Esophagus squamous epithelium (tissue), 5 donors: ENCODE measurements at regions not wholly inside any gene's neighbourhood (a gene's known extent, or its start where the extent isn't known, plus 50 kb on each side); places are given as distances from the start of the nearest gene placed in this dataset.

Experiments used
- DNase-seq: peaks from one replicate; lab custom pipeline; 2025; lab: John Stamatoyannopoulos, UW
- H3K27ac ChIP-seq, 4 donors: fragments of 200-600 bp; sonication (generic); one replicate each; pipeline ENCODE4 v1.5.1; 2016 to 2019; ENCODE audit warnings: mild to moderate bottlenecking in 1 of 4
- H3K27me3 ChIP-seq, 4 donors: fragments of 200-600 bp; sonication (generic); 1 replicate in 3 of 4; 2 replicates in 1 of 4; pipeline versions ENCODE4 v1.5.1 to v1.6.0; 2017 to 2021; ENCODE audit warnings: antibody characterized with exemption in 1 of 4
- H3K36me3 ChIP-seq, 3 donors: fragments of 200-600 bp; sonication (generic); one replicate each; pipeline ENCODE4 v1.5.1; 2016 to 2019
- H3K4me1 ChIP-seq, 3 donors: fragments of 200-600 bp; sonication (generic); one replicate each; pipeline ENCODE4 v1.5.1; 2017 to 2019
- H3K4me3 ChIP-seq, 4 donors: fragments of 200-600 bp; sonication (generic); 1 replicate in 3 of 4; 2 replicates in 1 of 4; pipeline ENCODE4 v1.5.1; 2016 to 2019; ENCODE audit warnings: mild to moderate bottlenecking in 2 of 4, moderate library complexity in 1 of 4
- H3K9me3 ChIP-seq, 3 donors: fragments of 200-600 bp; sonication (generic); one replicate each; pipeline ENCODE4 v1.5.1; 2016 to 2019
- POLR2A ChIP-seq, 4 donors: fragments of 450-650 bp; IDR thresholded peaks; one replicate each; pipeline ENCODE4 v1.6.1; 2017; ENCODE audit warnings: antibody characterized with exemption in 4 of 4, mild to moderate bottlenecking in 4 of 4, moderate library complexity in 3 of 4
- WGBS, 2 donors: methylation state at CpG; one replicate each; pipeline ENCODE4 v1.1.5; 2018; 5-methylcytosine and 5-hydroxymethylcytosine counted together
- intact Hi-C: fragments of 100-400 bp; cut with DNase I; formaldehyde crosslinking; loops from one replicate; pipeline ENCODE4 v1.15.0; 2022
- TF ChIP-seq, protein P1 (sequence below), 6 experiments: fragments of 450-650 bp in 4 of 6; fragments of 200-600 bp in 2 of 6; sonication (generic) in 2 of 6; IDR thresholded peaks; one replicate each; pipeline ENCODE4 v1.5.1; 2016 to 2019; ENCODE audit warnings: antibody characterized with exemption in 6 of 6, mild to moderate bottlenecking in 4 of 6, moderate library complexity in 4 of 6
- donor health status: DM: yes; HTN: yes; CAD: no.

- Histone ChIP-seq H3K9me3 (no peaks in the 10 kb centered on the region), H3K4me3 (no peak overlapping the region), H3K27me3 (no peaks in the 10 kb centered on the region), H3K36me3 (no peaks in the 10 kb centered on the region), H3K4me1 (no peaks in the 10 kb centered on the region), H3K27ac (no peak overlapping the region)
- 13% methylated on average over 2 of the region's 2 CpGs for WGBS, 2 donors
- intact Hi-C loops: no loop called here
- no peak for DNase-seq
- TF ChIP-seq, protein P1, sequence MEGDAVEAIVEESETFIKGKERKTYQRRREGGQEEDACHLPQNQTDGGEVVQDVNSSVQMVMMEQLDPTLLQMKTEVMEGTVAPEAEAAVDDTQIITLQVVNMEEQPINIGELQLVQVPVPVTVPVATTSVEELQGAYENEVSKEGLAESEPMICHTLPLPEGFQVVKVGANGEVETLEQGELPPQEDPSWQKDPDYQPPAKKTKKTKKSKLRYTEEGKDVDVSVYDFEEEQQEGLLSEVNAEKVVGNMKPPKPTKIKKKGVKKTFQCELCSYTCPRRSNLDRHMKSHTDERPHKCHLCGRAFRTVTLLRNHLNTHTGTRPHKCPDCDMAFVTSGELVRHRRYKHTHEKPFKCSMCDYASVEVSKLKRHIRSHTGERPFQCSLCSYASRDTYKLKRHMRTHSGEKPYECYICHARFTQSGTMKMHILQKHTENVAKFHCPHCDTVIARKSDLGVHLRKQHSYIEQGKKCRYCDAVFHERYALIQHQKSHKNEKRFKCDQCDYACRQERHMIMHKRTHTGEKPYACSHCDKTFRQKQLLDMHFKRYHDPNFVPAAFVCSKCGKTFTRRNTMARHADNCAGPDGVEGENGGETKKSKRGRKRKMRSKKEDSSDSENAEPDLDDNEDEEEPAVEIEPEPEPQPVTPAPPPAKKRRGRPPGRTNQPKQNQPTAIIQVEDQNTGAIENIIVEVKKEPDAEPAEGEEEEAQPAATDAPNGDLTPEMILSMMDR (IDR thresholded peaks at IDR 0.05): no peak
- TF ChIP-seq POLR2A (IDR thresholded peaks at IDR 0.05): no peak
Measured at GRCh38 chr5:104146652-104147051, 584.1 kb upstream of the NUDT12 start.

DNA sequence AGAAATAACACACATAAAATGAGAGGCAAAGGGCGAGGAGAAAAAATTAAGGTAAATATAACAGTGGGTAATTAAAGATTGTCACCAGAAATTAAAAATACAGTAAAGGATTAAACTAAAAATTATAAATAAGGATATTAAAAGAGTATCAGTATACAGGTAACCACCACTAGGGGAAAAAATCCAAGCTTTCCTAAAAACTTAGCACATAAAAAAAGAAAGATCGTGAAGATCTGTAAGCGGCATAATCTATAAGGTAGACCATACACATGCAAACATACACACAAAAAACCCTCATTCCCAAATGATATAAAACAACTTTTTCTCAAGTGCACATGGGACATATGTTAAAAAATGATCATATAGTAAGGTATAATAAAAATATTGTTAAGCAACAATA lies 577.3 kb upstream of the NUDT12 start:
- no peak for DNase-seq
- no peaks in the 10 kb centered on the region for H3K27me3 ChIP-seq
- H3K4me1 ChIP-seq: no peaks in the 10 kb centered on the region
- H3K4me3 ChIP-seq: no peak overlapping the region
- intact Hi-C loops: no loop called here
- WGBS, 2 donors: 72 to 88% methylated on average over 3 of the region's 3 CpGs
- H3K9me3 ChIP-seq: no peaks in the 10 kb centered on the region
- no peak overlapping the region for H3K27ac ChIP-seq
- TF ChIP-seq, protein P1 (IDR thresholded peaks at IDR 0.05): no peak
- TF ChIP-seq POLR2A (IDR thresholded peaks at IDR 0.05): no peak
- no peaks in the 10 kb centered on the region for H3K36me3 ChIP-seq

DNA sequence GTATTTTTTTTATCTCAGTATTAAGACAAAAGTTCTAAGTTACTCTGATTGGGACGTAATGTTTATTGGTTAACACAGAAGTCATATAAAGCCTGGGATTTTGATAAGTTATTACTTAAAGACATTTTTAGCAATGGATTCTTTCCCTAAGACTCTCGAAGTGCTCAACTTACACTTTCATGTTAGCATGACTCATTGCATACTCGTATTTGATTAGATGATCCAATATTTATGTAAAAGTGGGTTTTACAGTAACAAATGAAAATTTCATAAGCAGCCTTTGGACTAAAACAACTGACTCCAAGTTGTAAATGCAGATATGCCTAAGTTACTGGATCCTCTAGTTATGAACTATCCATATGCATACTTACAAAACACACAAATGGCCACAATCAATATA lies 567.7 kb upstream of the NUDT12 start:
- H3K27ac ChIP-seq: no peak overlapping the region
- no peaks in the 10 kb centered on the region for H3K27me3 ChIP-seq
- peaks cover 0 to 8% (median 0%) of the 10 kb centered on the region in 3 donors for H3K9me3 ChIP-seq
- no peak for TF ChIP-seq POLR2A (IDR thresholded peaks at IDR 0.05)
- TF ChIP-seq, protein P1 (IDR thresholded peaks at IDR 0.05): no peak
- intact Hi-C loops: no loop called here
- no peaks in the 10 kb centered on the region for H3K4me1 ChIP-seq
- WGBS, 2 donors: 46 to 52% methylated on average over 3 of the region's 3 CpGs
- DNase-seq: no peak
- no peaks in the 10 kb centered on the region for H3K36me3 ChIP-seq
- no peak overlapping the region for H3K4me3 ChIP-seq

DNA sequence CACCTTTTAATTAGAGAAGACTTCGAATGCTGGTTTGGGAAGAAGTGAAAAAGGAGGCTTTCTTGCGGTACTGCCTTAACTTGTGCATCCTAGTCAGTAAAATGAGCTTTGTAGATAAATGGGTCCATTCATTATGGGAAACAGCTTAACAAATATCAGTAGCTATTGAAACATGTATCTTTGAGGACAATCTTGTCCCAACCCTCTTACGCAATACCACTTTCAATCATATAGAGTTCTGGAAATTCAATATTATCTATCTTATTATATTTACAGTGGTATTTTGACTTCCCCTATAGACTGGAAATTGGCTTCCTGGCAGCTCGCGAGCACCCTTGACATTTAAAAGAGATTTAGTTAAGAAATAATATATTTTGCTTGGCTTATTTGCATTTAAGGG lies 565.8 kb upstream of the NUDT12 start:
- no peaks in the 10 kb centered on the region for H3K9me3 ChIP-seq
- H3K36me3 ChIP-seq: no peaks in the 10 kb centered on the region
- no peak for DNase-seq
- intact Hi-C loops: no loop called here
- TF ChIP-seq, protein P1 (IDR thresholded peaks at IDR 0.05): no peak
- no peak for TF ChIP-seq POLR2A (IDR thresholded peaks at IDR 0.05)
- WGBS, 2 donors: 77% methylated on average over 5 of the region's 5 CpGs
- H3K27ac ChIP-seq: no peak overlapping the region
- H3K27me3 ChIP-seq: no peaks in the 10 kb centered on the region
- H3K4me1 ChIP-seq: no peaks in the 10 kb centered on the region
- H3K4me3 ChIP-seq: no peak overlapping the region

DNA sequence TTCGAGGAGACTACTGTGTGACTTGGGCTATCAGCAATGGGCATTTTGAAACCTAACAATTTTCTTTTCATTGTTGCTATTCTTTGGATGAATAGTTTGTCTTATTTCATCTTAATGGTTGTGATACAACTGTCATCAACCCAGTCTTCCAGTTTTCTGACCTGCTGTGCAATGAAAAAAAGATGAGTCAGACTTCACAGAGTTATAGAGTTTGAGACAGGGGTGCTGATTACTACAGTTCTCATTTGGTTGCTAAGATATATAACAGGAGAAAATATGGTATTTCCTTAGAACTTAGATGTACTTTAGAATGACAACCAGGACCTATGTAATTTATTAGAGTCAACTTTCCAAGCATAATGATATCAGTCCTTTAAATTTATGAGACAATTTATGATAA lies 564.4 kb upstream of the NUDT12 start:
- DNase-seq: no peak
- H3K9me3 ChIP-seq: no peaks in the 10 kb centered on the region
- 32 to 36% methylated on average over 1 of the region's 1 CpG for WGBS, 2 donors
- H3K4me3 ChIP-seq: no peak overlapping the region
- intact Hi-C loops: no loop called here
- H3K4me1 ChIP-seq: no peaks in the 10 kb centered on the region
- no peaks in the 10 kb centered on the region for H3K36me3 ChIP-seq
- H3K27ac ChIP-seq: no peak overlapping the region
- TF ChIP-seq, protein P1 (IDR thresholded peaks at IDR 0.05): no peak
- TF ChIP-seq POLR2A (IDR thresholded peaks at IDR 0.05): no peak
- no peaks in the 10 kb centered on the region for H3K27me3 ChIP-seq
